NCI-H345 (cell line): ENCODE measurements at regions not wholly inside any gene's neighbourhood (a gene's known extent, or its start where the extent isn't known, plus 50 kb on each side); places are given as distances from the start of the nearest gene placed in this dataset.

Source experiments
- DNase-seq: peaks from one replicate; lab custom pipeline; 2025; lab: John Stamatoyannopoulos, UW

- no peak for DNase-seq
Measured at GRCh38 chr5:77844623-77845323, 68.6 kb upstream of the TBCA start.

GRCh38 chr5:77844373-77844622, 68.2 kb upstream of the TBCA start:
- DNase-seq = no peak

- no peak for DNase-seq
Measured at GRCh38 chr5:77843570-77844372, 67.6 kb upstream of the TBCA start.

GRCh38 chr5:77842243-77842642, 66.1 kb upstream of the TBCA start:
- DNase-seq = no peak

GRCh38 chr5:77841616-77842015, 65.5 kb upstream of the TBCA start:
- no peak for DNase-seq

- no peak for DNase-seq
Measured at GRCh38 chr5:77840930-77841329, 64.8 kb upstream of the TBCA start.

- no peak for DNase-seq
Measured at GRCh38 chr5:77839691-77840090, 63.6 kb upstream of the TBCA start.

GRCh38 chr5:77832938-77833337, 56.8 kb upstream of the TBCA start:
- DNase-seq = no peak

GRCh38 chr5:77832166-77832770, 56.1 kb upstream of the TBCA start:
- DNase-seq = no peak

GRCh38 chr5:77828445-77828844, 52.3 kb upstream of the TBCA start:
- DNase-seq = no peak
